ENCODE measurements at regions not wholly inside any gene's neighbourhood (a gene's known extent, or its start where the extent isn't known, plus 50 kb on each side); places are given as distances from the start of the nearest gene placed in this dataset.

- Mint-ChIP-seq H3K9me3 (no peaks in the 10 kb centered on the region), H3K27ac (no peak overlapping the region), H3K4me3 (no peak overlapping the region), H3K36me3 (ENCODE audit: low read depth) (no peaks in the 10 kb centered on the region), H3K4me1 (ENCODE audit: low read depth) (no peaks in the 10 kb centered on the region), H3K27me3 (ENCODE audit: low read depth) (peaks cover 3% of the 10 kb centered on the region)
- CTCF ChIA-PET, result no interaction called here
- no peak for DNase-seq
- intact Hi-C loops (cut with micrococcal nuclease), result no loop called here
Observed at GRCh38 chr1:82487778-82488177, 687.0 kb downstream of the ADGRL2 start.

- Mint-ChIP-seq H3K36me3 (ENCODE audit: low read depth) (no peaks in the 10 kb centered on the region), H3K4me1 (ENCODE audit: low read depth) (no peaks in the 10 kb centered on the region), H3K27ac (no peak overlapping the region), H3K9me3 (no peaks in the 10 kb centered on the region), H3K4me3 (no peak overlapping the region), H3K27me3 (ENCODE audit: low read depth) (peaks cover 3% of the 10 kb centered on the region)
- intact Hi-C loops (cut with micrococcal nuclease), result no loop called here
- CTCF ChIA-PET, result no interaction called here
- DNase-seq, result no peak
Observed at GRCh38 chr1:82486969-82487368, 686.2 kb downstream of the ADGRL2 start.

GRCh38 chr1:82486468-82486867, 685.7 kb downstream of the ADGRL2 start:
- Mint-ChIP-seq H3K4me1 (ENCODE audit: low read depth) (no peaks in the 10 kb centered on the region), H3K27ac (no peak overlapping the region), H3K4me3 (no peak overlapping the region), H3K27me3 (ENCODE audit: low read depth) (peaks cover 3% of the 10 kb centered on the region), H3K36me3 (ENCODE audit: low read depth) (no peaks in the 10 kb centered on the region), H3K9me3 (no peaks in the 10 kb centered on the region)
- CTCF ChIA-PET, result no interaction called here
- DNase-seq, result no peak
- intact Hi-C loops (cut with micrococcal nuclease), result no loop called here

GRCh38 chr1:82485591-82486369, 685.0 kb downstream of the ADGRL2 start:
- no peaks in the 10 kb centered on the region for H3K36me3 Mint-ChIP-seq (ENCODE audit: low read depth)
- H3K27me3 Mint-ChIP-seq (ENCODE audit: low read depth), result peaks cover 3% of the 10 kb centered on the region
- intact Hi-C loops (cut with micrococcal nuclease), result no loop called here
- no peak for DNase-seq
- H3K27ac Mint-ChIP-seq, result no peak overlapping the region
- H3K4me1 Mint-ChIP-seq (ENCODE audit: low read depth), result no peaks in the 10 kb centered on the region
- CTCF ChIA-PET, result no interaction called here
- H3K9me3 Mint-ChIP-seq, result no peaks in the 10 kb centered on the region
- H3K4me3 Mint-ChIP-seq, result no peak overlapping the region

GRCh38 chr1:82483146-82483545, 682.4 kb downstream of the ADGRL2 start:
- Mint-ChIP-seq H3K9me3 (no peaks in the 10 kb centered on the region), H3K27ac (no peak overlapping the region), H3K36me3 (ENCODE audit: low read depth) (no peaks in the 10 kb centered on the region), H3K27me3 (ENCODE audit: low read depth) (no peaks in the 10 kb centered on the region), H3K4me3 (no peak overlapping the region), H3K4me1 (ENCODE audit: low read depth) (no peaks in the 10 kb centered on the region)
- no peak for DNase-seq
- intact Hi-C loops (cut with micrococcal nuclease), result no loop called here
- CTCF ChIA-PET, result no interaction called here

GRCh38 chr1:82478916-82479315, 678.2 kb downstream of the ADGRL2 start:
- Mint-ChIP-seq H3K27ac (no peak overlapping the region), H3K27me3 (ENCODE audit: low read depth) (no peaks in the 10 kb centered on the region), H3K9me3 (peaks cover 3% of the 10 kb centered on the region), H3K4me3 (no peak overlapping the region), H3K4me1 (ENCODE audit: low read depth) (no peaks in the 10 kb centered on the region), H3K36me3 (ENCODE audit: low read depth) (no peaks in the 10 kb centered on the region)
- intact Hi-C loops (cut with micrococcal nuclease), result no loop called here
- CTCF ChIA-PET, result interaction anchor here (0.7 kb wide), 1 partner anchor 1118 kb away, joined by 3 read pairs; no protein-coding TSS in a partner anchor
- no peak for DNase-seq

- Mint-ChIP-seq H3K36me3 (ENCODE audit: low read depth) (no peaks in the 10 kb centered on the region), H3K4me3 (no peak overlapping the region), H3K27me3 (ENCODE audit: low read depth) (no peaks in the 10 kb centered on the region), H3K4me1 (ENCODE audit: low read depth) (no peaks in the 10 kb centered on the region), H3K27ac (no peak overlapping the region), H3K9me3 (peaks cover 3% of the 10 kb centered on the region)
- DNase-seq, result no peak
- intact Hi-C loops (cut with micrococcal nuclease), result no loop called here
- CTCF ChIA-PET, result no interaction called here
Observed at GRCh38 chr1:82472489-82473131, 671.9 kb downstream of the ADGRL2 start.

- no peaks in the 10 kb centered on the region for H3K9me3 Mint-ChIP-seq
- no peak overlapping the region for H3K4me3 Mint-ChIP-seq
- no peaks in the 10 kb centered on the region for H3K36me3 Mint-ChIP-seq (ENCODE audit: low read depth)
- no peak for DNase-seq
- no peaks in the 10 kb centered on the region for H3K27me3 Mint-ChIP-seq (ENCODE audit: low read depth)
- H3K27ac Mint-ChIP-seq, result no peak overlapping the region
- CTCF ChIA-PET, result no interaction called here
- no peaks in the 10 kb centered on the region for H3K4me1 Mint-ChIP-seq (ENCODE audit: low read depth)
- intact Hi-C loops (cut with micrococcal nuclease), result no loop called here
Observed at GRCh38 chr1:82466891-82467290, 666.2 kb downstream of the ADGRL2 start.

GRCh38 chr1:82466416-82466815, 665.7 kb downstream of the ADGRL2 start:
- intact Hi-C loops (cut with micrococcal nuclease), result no loop called here
- no peaks in the 10 kb centered on the region for H3K27me3 Mint-ChIP-seq (ENCODE audit: low read depth)
- no peaks in the 10 kb centered on the region for H3K36me3 Mint-ChIP-seq (ENCODE audit: low read depth)
- CTCF ChIA-PET, result no interaction called here
- no peak for DNase-seq
- no peaks in the 10 kb centered on the region for H3K4me1 Mint-ChIP-seq (ENCODE audit: low read depth)
- H3K4me3 Mint-ChIP-seq, result no peak overlapping the region
- no peak overlapping the region for H3K27ac Mint-ChIP-seq
- H3K9me3 Mint-ChIP-seq, result no peaks in the 10 kb centered on the region

- CTCF ChIA-PET, result no interaction called here
- no peaks in the 10 kb centered on the region for H3K27me3 Mint-ChIP-seq (ENCODE audit: low read depth)
- no peaks in the 10 kb centered on the region for H3K9me3 Mint-ChIP-seq
- intact Hi-C loops (cut with micrococcal nuclease), result no loop called here
- H3K4me1 Mint-ChIP-seq (ENCODE audit: low read depth), result no peaks in the 10 kb centered on the region
- H3K4me3 Mint-ChIP-seq, result no peak overlapping the region
- H3K27ac Mint-ChIP-seq, result no peak overlapping the region
- no peak for DNase-seq
- no peaks in the 10 kb centered on the region for H3K36me3 Mint-ChIP-seq (ENCODE audit: low read depth)
Observed at GRCh38 chr1:82465024-82465423, 664.3 kb downstream of the ADGRL2 start.

- Mint-ChIP-seq H3K4me1 (ENCODE audit: low read depth) (no peaks in the 10 kb centered on the region), H3K27me3 (ENCODE audit: low read depth) (no peaks in the 10 kb centered on the region), H3K9me3 (no peaks in the 10 kb centered on the region), H3K36me3 (ENCODE audit: low read depth) (no peaks in the 10 kb centered on the region), H3K27ac (no peak overlapping the region), H3K4me3 (no peak overlapping the region)
- intact Hi-C loops (cut with micrococcal nuclease), result no loop called here
- CTCF ChIA-PET, result interaction anchor here (0.6 kb wide), 1 partner anchor 9 kb away, joined by 3 read pairs; no protein-coding TSS in a partner anchor
- DNase-seq, result no peak
Observed at GRCh38 chr1:82464362-82465001, 663.7 kb downstream of the ADGRL2 start.

- DNase-seq, result no peak
- CTCF ChIA-PET, result interaction anchor here (0.6 kb wide), 1 partner anchor 9 kb away, joined by 3 read pairs; no protein-coding TSS in a partner anchor
- no peaks in the 10 kb centered on the region for H3K36me3 Mint-ChIP-seq (ENCODE audit: low read depth)
- H3K4me3 Mint-ChIP-seq, result no peak overlapping the region
- no peaks in the 10 kb centered on the region for H3K9me3 Mint-ChIP-seq
- no peaks in the 10 kb centered on the region for H3K4me1 Mint-ChIP-seq (ENCODE audit: low read depth)
- H3K27me3 Mint-ChIP-seq (ENCODE audit: low read depth), result no peaks in the 10 kb centered on the region
- H3K27ac Mint-ChIP-seq, result no peak overlapping the region
- intact Hi-C loops (cut with micrococcal nuclease), result no loop called here
Observed at GRCh38 chr1:82463951-82464350, 663.2 kb downstream of the ADGRL2 start.

- H3K27ac Mint-ChIP-seq, result no peak overlapping the region
Observed at GRCh38 chr1:82462366-82462765, 661.6 kb downstream of the ADGRL2 start.

More at GRCh38 chr1:82462366-82462765, 661.6 kb downstream of the ADGRL2 start:
- Mint-ChIP-seq H3K36me3 (ENCODE audit: low read depth) (no peaks in the 10 kb centered on the region), H3K4me1 (ENCODE audit: low read depth) (no peaks in the 10 kb centered on the region), H3K27me3 (ENCODE audit: low read depth) (no peaks in the 10 kb centered on the region), H3K4me3 (no peak overlapping the region), H3K9me3 (no peaks in the 10 kb centered on the region)
- intact Hi-C loops (cut with micrococcal nuclease), result no loop called here
- CTCF ChIA-PET, result no interaction called here
- no peak for DNase-seq
